GM12878 (cell line): ENCODE measurements at regions not wholly inside any gene's neighbourhood (a gene's known extent, or its start where the extent isn't known, plus 50 kb on each side); places are given as distances from the start of the nearest gene placed in this dataset.

Experiments used
- ATAC-seq: fragments of 200-7000 bp; cut with Tn5 transposase; 3 replicates; pipeline ENCODE4 v1.9.1; 2020; ENCODE audit warnings: mild to moderate bottlenecking, moderate library complexity
- BruUV-seq: library from RNA; stranded (reverse); fragments of 400-500 nt; replicated peaks from 2 replicates; lab custom pipeline; 2021; lab: Mats Ljungman, UMichigan
- CTCF ChIA-PET: fragments of 300-600 bp; sonication (Branson Sonifier 250); formaldehyde crosslinking; extraction: SDS; loops from one replicate; lab custom pipeline; 2021; ENCODE audit warnings: inconsistent platforms; lab: Yijun Ruan, JAX
- POLR2A ChIA-PET: fragments of 350-600 bp; formaldehyde crosslinking; extraction: SDS; loops from one replicate; lab custom pipeline; 2021; ENCODE audit warnings: inconsistent platforms; lab: Charles Lee
- RAD21 ChIA-PET: fragments of 300-600 bp; sonication (Branson Sonifier 250); formaldehyde crosslinking; loops from one replicate; lab custom pipeline; 2023; ENCODE audit warnings: antibody characterized with exemption; ENCODE audit not compliant: unreplicated experiment; lab: Charles Lee
- SMC1A ChIA-PET: fragments of 300-600 bp; sonication (Branson Sonifier 250); formaldehyde crosslinking; loops from one replicate; lab custom pipeline; 2023; ENCODE audit not compliant: unreplicated experiment, uncharacterized antibody; lab: Charles Lee
- DNase-seq: peaks from one replicate; pipeline ENCODE4 v3.0.0-alpha.2; 2011; ENCODE audit warnings: low read depth, low spot score
- FAIRE-seq: peaks from 3 replicates; lab custom pipeline; 2011; peaks lifted over from hg19 to GRCh38; lab: Jason Lieb, UNC
- H2AFZ ChIP-seq: 2 replicates; pipeline ENCODE4 v1.6.0; 2011; ENCODE audit warnings: low read depth, low read length, control low read depth; ENCODE audit not compliant: control insufficient read depth
- H3K27ac ChIP-seq: 2 replicates; pipeline ENCODE4 v1.5.1; 2011; ENCODE audit warnings: control low read depth; ENCODE audit not compliant: control insufficient read depth, insufficient read depth
- H3K27me3 ChIP-seq, 2 experiments: replicated peaks in 1 of 2; 2 replicates each; pipeline versions ENCODE4 v1.6.0 to v1.6.1; 2011; ENCODE audit warnings: low read length in 1 of 2; ENCODE audit not compliant: control insufficient read depth in 2 of 2, insufficient read depth in 2 of 2
- H3K36me3 ChIP-seq, 2 experiments: 2 replicates each; pipeline ENCODE4 v1.5.1; 2011; ENCODE audit warnings: low read length in 1 of 2; ENCODE audit not compliant: control insufficient read depth in 2 of 2, insufficient read depth in 2 of 2
- H3K4me1 ChIP-seq: 2 replicates; pipeline ENCODE4 v1.6.1; 2011; ENCODE audit warnings: mild to moderate bottlenecking, low read length, moderate library complexity, mixed read lengths; ENCODE audit not compliant: control insufficient read depth, insufficient read depth
- H3K4me2 ChIP-seq: 2 replicates; pipeline ENCODE4 v1.6.0; 2011; ENCODE audit warnings: control low read depth; ENCODE audit not compliant: control insufficient read depth, insufficient read depth
- H3K4me3 ChIP-seq: fragments of 200-600 bp; sonication (generic); 2 replicates; pipeline ENCODE4 v1.5.1; 2016
- H3K79me2 ChIP-seq: 2 replicates; pipeline ENCODE4 v1.6.0; 2011; ENCODE audit warnings: low read length; ENCODE audit not compliant: control insufficient read depth, insufficient read depth
- H3K9ac ChIP-seq: 2 replicates; pipeline ENCODE4 v1.8.0; 2011; ENCODE audit warnings: low read length, control low read depth, mixed read lengths; ENCODE audit not compliant: control insufficient read depth, insufficient read depth
- H3K9me3 ChIP-seq: replicated peaks from 3 replicates; pipeline ENCODE4 v1.5.1; 2011; ENCODE audit warnings: mild to moderate bottlenecking, low read length; ENCODE audit not compliant: control insufficient read depth, insufficient read depth
- H4K20me1 ChIP-seq: 2 replicates; pipeline ENCODE4 v1.6.0; 2011; ENCODE audit not compliant: control insufficient read depth, insufficient read depth
- BCL11A ChIP-seq: IDR thresholded peaks from 2 replicates; pipeline ENCODE4 v1.6.1; 2011; ENCODE audit warnings: low read depth, low read length
- BMI1 ChIP-seq: fragments of 450-650 bp; IDR thresholded peaks from 2 replicates; pipeline ENCODE4 v1.6.1; 2016; ENCODE audit warnings: mild to moderate bottlenecking, moderate library complexity, borderline replicate concordance
- CBX5 ChIP-seq: sonication (generic); IDR thresholded peaks from 2 replicates; pipeline ENCODE4 v1.6.1; 2016; ENCODE audit warnings: low read depth, moderate library complexity, mild to moderate bottlenecking, inconsistent platforms
- CEBPZ ChIP-seq: fragments of 150-350 bp; IDR thresholded peaks from 2 replicates; pipeline ENCODE4 v1.6.1; 2016; ENCODE audit warnings: low read depth, low read length
- DPF2 ChIP-seq: fragments of 450-650 bp; IDR thresholded peaks from 2 replicates; pipeline ENCODE4 v1.6.1; 2017; ENCODE audit warnings: mild to moderate bottlenecking
- FOS ChIP-seq: IDR thresholded peaks from 3 replicates; pipeline ENCODE4 v1.6.1; 2011; ENCODE audit warnings: borderline replicate concordance; ENCODE audit not compliant: insufficient read length; ENCODE audit errors: extremely low read depth
- LARP7 ChIP-seq: fragments of 450-650 bp; IDR thresholded peaks from 2 replicates; pipeline ENCODE4 v1.6.1; 2017; ENCODE audit warnings: mild to moderate bottlenecking
- MEF2A ChIP-seq: IDR thresholded peaks from 2 replicates; pipeline ENCODE4 v1.6.1; 2011; ENCODE audit warnings: low read depth, mild to moderate bottlenecking, low read length, moderate library complexity; ENCODE audit not compliant: insufficient read depth
- NR2C1 ChIP-seq: fragments of 450-650 bp; IDR thresholded peaks from 2 replicates; pipeline ENCODE4 v1.6.1; 2017; ENCODE audit warnings: antibody characterized with exemption, mild to moderate bottlenecking, moderate library complexity
- PAX5 ChIP-seq: IDR thresholded peaks from 2 replicates; pipeline ENCODE4 v1.6.1; 2011; ENCODE audit warnings: low read depth, low read length, borderline replicate concordance
- RB1 ChIP-seq: fragments of 450-650 bp; formaldehyde crosslinking; IDR thresholded peaks from 2 replicates; pipeline ENCODE4 v1.6.1; 2017; ENCODE audit warnings: mild to moderate bottlenecking, borderline replicate concordance
- RELA ChIP-seq: fragments of 450-650 bp; IDR thresholded peaks from 2 replicates; pipeline ENCODE4 v1.8.0; 2014; ENCODE audit warnings: borderline replicate concordance; ENCODE audit not compliant: partially characterized antibody
- SMC3 ChIP-seq: IDR thresholded peaks from 2 replicates; pipeline ENCODE4 v1.6.1; 2011; ENCODE audit warnings: low read length, improper control_type of control experiment, borderline replicate concordance
- TBL1XR1 ChIP-seq: IDR thresholded peaks from 2 replicates; pipeline ENCODE4 v1.6.1; 2012; ENCODE audit warnings: low read depth, low read length, improper control_type of control experiment
- YY1 ChIP-seq: IDR thresholded peaks from 2 replicates; pipeline ENCODE4 v1.6.1; 2011; ENCODE audit warnings: low read depth, mild to moderate bottlenecking, low read length
- ZNF274 ChIP-seq: IDR thresholded peaks from one replicate; pipeline ENCODE4 v1.8.0; 2011; ENCODE audit not compliant: insufficient read length, insufficient read depth
- WGBS: methylation state at CpG from one replicate; pipeline ENCODE4 v1.1.6; 2016; ENCODE audit warnings: low lambda C conversion rate; ENCODE audit not compliant: insufficient replicate concordance, insufficient coverage; ENCODE audit errors: missing lambda C conversion rate; 5-methylcytosine and 5-hydroxymethylcytosine counted together
- in situ Hi-C: fragments of 300-500 bp; cut with MboI; formaldehyde crosslinking; loops from 9 replicates; pipeline ENCODE4 v1.14.3; 2018; ENCODE audit warnings: mixed read lengths
- intact Hi-C: fragments of 100-400 bp; cut with micrococcal nuclease; formaldehyde crosslinking; loops from one replicate; pipeline ENCODE4 v1.14.2; 2022; ENCODE audit not compliant: unreplicated experiment
- TF ChIP-seq, protein P1 (sequence below): IDR thresholded peaks from 2 replicates; pipeline ENCODE4 v1.6.1; 2012; ENCODE audit warnings: low read depth, low read length, improper control_type of control experiment

GRCh38 chr14:56059054-56059453, 59.2 kb upstream of the PELI2 start:
- CTCF ChIA-PET: no interaction called here

More at GRCh38 chr14:56059054-56059453, 59.2 kb upstream of the PELI2 start:
- no peak for FAIRE-seq
- intact Hi-C loops (no loop called here), in situ Hi-C loops (no loop called here)
- H4K20me1 ChIP-seq: no peaks in the 10 kb centered on the region
- no peaks in the 10 kb centered on the region; a peak in 1 of 4 replicates for H3K36me3 ChIP-seq
- TF ChIP-seq YY1 (no peak), DPF2 (no peak), FOS (no peak), LARP7 (no peak), ZNF274 (no peak), CEBPZ (no peak), RELA (no peak), BMI1 (no peak), TBL1XR1 (no peak), CBX5 (no peak), NR2C1 (no peak), RB1 (no peak), SMC3 (no peak), PAX5 (no peak), MEF2A (no peak), BCL11A (no peak)
- TF ChIP-seq, protein P1, sequence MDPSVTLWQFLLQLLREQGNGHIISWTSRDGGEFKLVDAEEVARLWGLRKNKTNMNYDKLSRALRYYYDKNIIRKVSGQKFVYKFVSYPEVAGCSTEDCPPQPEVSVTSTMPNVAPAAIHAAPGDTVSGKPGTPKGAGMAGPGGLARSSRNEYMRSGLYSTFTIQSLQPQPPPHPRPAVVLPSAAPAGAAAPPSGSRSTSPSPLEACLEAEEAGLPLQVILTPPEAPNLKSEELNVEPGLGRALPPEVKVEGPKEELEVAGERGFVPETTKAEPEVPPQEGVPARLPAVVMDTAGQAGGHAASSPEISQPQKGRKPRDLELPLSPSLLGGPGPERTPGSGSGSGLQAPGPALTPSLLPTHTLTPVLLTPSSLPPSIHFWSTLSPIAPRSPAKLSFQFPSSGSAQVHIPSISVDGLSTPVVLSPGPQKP: no peak
- TF ChIP-seq, all 136 proteins: peak for 0
- ChIA-PET SMC1A (no interaction called here), POLR2A (no interaction called here), RAD21 (interaction anchor here (1.3 kb wide), 1 partner anchor 363 kb away, joined by 3 read pairs; no protein-coding TSS in a partner anchor)
- BruUV-seq: no TSS peak
- 51% methylated on average over 4 of the region's 4 CpGs for whole genome bisulfite sequencing
- Histone ChIP-seq H3K4me3 (no peak overlapping the region), H3K27ac (no peak overlapping the region), H3K4me2 (no peak overlapping the region), H3K9ac (no peak overlapping the region), H3K79me2 (no peaks in the 10 kb centered on the region), H3K27me3 (no peaks in the 10 kb centered on the region; a peak in 1 of 4 replicates), H3K9me3 (no peaks in the 10 kb centered on the region), H2AFZ (no peak overlapping the region), H3K4me1 (no peaks in the 10 kb centered on the region)
- no peak for ATAC-seq
- no peak for DNase-seq
